GM12872 (cell line): ENCODE measurements at regions not wholly inside any gene's neighbourhood (a gene's known extent, or its start where the extent isn't known, plus 50 kb on each side); places are given as distances from the start of the nearest gene placed in this dataset.
A peak's percentile ranks its signal among the peaks of the same experiment; 100 is the strongest.

Experiments used
- TF ChIP-seq, protein P1 (sequence below): IDR thresholded peaks from 3 replicates; pipeline ENCODE4 v1.5.1; 2011; ENCODE audit warnings: low read depth, mild to moderate bottlenecking, low read length, moderate library complexity; ENCODE audit not compliant: insufficient read depth

DNA sequence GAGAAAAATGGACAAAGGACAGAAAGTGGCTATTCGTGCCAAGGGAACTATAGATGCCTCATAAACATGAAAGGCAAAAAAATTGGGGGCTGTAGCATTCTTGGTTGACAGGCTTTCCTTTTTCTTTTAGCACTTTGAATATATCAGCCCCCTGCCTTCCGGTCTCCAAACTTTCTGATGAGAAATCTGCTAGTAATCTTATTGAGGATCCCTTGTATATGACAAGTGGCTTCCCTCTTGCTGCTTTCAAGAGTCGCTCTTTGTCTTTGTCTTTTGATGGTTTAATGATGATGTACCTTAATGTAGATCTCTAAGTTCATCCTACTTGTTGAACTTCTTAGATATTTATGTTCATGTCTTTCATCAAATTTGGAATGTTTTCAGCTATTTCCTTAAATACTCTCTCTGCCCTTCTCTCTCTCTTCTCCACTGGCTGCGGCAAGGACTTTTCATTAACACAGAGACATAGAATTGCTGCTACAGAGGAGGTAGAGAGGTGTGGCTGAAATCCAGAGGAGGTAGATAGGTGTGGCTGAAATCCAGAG lies 59.4 kb upstream of the EPHB3 start:
- TF ChIP-seq, protein P1, sequence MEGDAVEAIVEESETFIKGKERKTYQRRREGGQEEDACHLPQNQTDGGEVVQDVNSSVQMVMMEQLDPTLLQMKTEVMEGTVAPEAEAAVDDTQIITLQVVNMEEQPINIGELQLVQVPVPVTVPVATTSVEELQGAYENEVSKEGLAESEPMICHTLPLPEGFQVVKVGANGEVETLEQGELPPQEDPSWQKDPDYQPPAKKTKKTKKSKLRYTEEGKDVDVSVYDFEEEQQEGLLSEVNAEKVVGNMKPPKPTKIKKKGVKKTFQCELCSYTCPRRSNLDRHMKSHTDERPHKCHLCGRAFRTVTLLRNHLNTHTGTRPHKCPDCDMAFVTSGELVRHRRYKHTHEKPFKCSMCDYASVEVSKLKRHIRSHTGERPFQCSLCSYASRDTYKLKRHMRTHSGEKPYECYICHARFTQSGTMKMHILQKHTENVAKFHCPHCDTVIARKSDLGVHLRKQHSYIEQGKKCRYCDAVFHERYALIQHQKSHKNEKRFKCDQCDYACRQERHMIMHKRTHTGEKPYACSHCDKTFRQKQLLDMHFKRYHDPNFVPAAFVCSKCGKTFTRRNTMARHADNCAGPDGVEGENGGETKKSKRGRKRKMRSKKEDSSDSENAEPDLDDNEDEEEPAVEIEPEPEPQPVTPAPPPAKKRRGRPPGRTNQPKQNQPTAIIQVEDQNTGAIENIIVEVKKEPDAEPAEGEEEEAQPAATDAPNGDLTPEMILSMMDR: no peak

DNA sequence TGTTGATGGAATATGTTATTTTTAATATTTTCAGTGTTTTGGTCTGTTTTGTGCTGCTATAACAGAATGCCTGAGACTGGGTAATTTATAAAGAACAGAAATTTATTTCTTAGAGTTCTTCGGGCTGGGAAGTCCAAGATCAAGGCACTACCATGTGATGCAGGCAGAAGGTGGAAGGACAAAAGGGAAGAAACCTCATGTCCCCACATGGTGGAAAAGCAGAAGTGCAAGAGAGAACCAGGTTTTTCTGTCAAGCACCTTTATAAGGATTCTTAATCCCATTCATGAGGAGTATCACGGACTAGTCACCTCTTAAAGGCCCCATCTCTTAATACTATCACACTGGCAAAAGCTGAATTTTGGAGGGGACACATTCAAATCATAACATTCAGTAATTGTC lies 57.9 kb upstream of the EPHB3 start:
- TF ChIP-seq, protein P1: peak; percentile 13; the same call in 1 of the 3 replicates

DNA sequence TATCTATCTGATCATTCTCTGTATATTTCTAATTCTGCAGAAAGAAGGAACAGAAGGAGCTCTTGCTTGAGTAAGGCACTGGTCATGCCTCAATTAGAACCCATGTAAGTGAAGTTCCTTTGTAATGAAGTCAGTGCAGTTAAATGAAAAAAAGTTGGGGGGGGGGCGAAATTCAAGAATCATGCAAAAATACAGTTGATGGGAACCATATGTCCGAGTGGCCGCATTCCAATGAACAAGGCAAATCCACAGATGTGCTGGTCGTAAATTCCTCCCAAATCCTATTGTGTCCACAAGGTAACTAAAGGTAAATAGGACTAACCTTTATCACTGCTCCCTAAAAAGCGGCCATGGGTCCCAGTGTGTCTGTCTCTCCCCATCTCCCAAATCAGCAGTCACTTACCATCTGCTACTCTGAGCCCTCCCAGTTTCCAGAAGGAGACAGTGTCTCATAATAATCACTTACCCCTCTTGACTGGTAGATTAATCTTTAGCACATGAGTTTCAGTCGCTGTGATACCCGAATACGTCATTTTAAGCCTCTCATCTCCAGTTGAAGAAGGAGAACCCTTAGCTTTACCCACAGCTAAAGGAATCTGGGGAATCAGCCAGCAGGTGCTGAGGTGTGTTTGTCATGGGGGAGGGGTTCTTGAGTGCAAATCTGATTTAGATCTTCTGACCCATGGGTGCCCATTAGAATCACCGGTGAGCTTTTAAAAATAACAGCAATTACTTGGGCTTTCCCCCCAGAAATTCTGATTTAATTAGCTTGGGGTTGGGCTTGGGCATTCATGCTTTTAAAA lies 56.3 kb upstream of the EPHB3 start:
- TF ChIP-seq, protein P1: no peak

DNA sequence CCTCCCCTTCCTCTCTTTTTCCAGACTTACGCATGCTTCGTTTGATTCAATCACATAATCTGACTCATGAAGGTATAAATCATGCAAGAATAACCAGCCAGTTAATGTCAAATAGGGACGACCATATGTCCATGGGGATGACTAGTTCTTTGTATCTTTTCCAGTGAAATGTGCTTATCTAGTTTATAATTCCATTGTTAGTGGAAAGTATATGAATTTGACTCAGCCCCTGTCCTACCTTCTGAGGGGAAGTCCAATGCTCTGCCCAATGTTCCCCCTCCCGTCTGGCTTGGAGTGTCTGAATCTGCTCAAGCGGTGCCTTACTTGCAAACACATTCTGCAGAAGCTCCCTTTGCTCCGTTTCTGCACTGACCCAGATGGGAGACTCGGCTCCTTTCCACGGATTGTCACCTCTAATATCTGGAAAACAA lies 55.0 kb upstream of the EPHB3 start:
- TF ChIP-seq, protein P1: no peak

DNA sequence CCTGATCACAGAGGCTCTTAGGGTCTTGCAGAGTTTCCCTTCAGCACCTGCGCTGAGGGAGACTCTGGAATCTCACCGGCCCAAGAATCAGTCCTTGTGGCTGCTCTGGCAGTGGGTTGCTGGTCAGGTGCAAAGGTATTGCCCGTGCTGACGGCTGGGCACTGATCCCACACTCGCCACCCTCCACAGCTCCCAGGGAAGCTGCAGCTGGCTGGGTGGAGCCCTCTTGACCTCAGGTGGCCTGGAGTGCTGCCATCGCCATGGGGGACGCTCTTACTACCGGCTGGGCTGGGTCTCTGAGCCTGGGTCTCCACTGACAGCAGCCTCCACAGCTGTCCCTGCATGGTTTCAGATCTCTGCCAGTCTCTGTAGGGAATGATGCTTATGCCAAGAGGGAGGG lies 52.6 kb upstream of the EPHB3 start:
- TF ChIP-seq, protein P1: no peak

DNA sequence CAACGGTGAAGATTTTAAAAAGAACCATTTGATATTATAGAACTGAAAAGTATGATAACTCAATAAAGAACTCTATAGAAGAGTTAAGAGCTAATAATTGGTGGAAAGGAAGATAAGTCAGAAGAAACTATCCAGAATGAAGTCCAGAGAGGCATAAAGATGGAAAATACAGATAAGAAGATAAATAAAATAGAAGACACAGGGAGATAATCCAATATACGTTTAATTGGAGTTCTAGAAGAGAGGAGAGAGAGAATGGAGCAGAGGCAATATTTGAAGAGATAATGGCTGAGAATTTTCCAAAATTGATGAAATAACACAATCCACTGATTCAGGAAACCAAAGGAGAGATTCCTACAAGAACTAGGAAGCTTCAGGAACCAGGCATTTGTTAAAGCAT lies 49.8 kb upstream of the EPHB3 start:
- TF ChIP-seq, protein P1: no peak
